ENCODE measurements at regions not wholly inside any gene's neighbourhood (a gene's known extent, or its start where the extent isn't known, plus 50 kb on each side); places are given as distances from the start of the nearest gene placed in this dataset.
"Not testable (repeated sequence)": the region's sequence is repeated elsewhere in the genome, so short reads cannot be mapped to it uniquely, and the experiment has no call there.

- no peak for DNase-seq
Observed at GRCh38 chr5:155998257-155998656, 328.7 kb upstream of the SGCD start.

- no peak for DNase-seq
Observed at GRCh38 chr5:156000115-156000514, 326.8 kb upstream of the SGCD start.

GRCh38 chr5:156004754-156005153, 322.2 kb upstream of the SGCD start:
- no peak for DNase-seq

- no peak for DNase-seq
Observed at GRCh38 chr5:156006026-156006647, 320.8 kb upstream of the SGCD start.

DNA sequence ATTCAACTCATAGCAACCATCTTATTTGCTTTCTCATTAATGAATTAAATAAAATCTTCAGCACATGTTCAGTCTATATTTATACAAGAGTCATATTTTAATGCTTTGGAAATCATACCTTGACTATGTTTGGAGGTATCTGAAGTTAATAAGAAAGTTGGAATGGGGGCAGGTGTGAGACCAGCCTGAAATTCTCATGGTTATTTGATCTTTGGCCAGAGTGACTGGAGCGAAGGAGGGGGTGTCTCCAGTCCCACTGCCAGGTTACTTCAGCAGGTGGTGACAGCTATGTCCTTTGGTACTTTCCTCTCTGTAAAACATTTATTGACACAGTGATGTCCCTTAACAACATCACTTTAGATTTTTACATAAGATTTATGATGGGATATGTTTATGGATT, 318.1 kb upstream of the SGCD start:
- no peak for DNase-seq

DNA sequence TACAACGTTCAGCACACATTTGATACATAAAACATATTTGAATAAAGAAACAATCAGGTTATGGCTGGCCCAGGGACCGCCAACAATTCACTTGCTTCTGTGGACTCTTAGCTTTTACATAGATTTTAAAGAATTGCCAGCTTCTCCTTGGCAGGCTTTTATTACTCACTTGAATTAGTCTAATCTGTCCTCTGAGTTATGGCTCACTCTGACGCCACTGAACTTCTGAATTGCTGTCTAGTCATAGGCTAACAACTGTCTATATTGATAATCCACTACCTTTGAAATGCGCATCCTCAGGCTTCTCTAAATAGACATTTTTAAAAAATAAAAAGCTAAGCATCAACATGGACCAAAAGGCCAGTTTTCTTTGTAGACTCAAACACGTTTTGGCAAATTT, 317.4 kb upstream of the SGCD start:
- DNase-seq: no peak

DNA sequence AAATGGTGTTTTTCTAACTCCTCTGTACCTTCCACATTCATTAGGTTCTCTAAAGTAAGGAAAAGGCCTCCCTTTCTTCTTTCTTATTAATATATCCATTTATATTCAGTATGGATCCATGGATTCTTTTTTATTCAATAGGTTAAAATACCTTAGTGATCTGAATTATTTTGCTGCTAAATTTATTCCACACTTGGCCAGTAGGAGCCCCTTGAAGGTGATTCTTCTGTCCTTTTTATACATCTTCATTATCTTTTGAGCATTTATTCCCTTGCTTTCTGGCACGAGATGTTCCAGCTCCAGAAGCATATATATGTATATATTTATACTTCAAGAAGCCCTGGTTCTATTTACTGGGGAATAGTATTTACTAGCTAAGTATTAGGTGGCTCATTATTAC, 311.8 kb upstream of the SGCD start:
- DNase-seq: no peak

DNA sequence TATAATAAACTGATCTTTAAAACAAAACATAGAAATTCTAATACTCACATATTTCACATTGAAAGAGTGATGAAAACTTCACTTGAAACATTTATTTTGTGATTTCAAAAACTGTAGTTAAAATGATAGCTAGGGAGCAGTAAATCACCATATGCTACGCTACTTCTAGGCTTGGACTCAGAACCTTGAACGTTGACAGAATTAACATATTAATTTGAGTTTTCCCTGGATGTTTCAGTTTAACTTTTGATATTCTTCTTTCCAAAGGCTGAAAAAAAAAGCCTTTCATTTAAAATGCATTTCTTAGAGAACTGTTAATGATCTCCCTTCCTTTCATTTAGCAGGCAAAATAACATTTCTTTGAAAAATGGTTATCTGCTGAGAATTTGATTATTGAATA, 307.8 kb upstream of the SGCD start:
- DNase-seq: no peak

DNA sequence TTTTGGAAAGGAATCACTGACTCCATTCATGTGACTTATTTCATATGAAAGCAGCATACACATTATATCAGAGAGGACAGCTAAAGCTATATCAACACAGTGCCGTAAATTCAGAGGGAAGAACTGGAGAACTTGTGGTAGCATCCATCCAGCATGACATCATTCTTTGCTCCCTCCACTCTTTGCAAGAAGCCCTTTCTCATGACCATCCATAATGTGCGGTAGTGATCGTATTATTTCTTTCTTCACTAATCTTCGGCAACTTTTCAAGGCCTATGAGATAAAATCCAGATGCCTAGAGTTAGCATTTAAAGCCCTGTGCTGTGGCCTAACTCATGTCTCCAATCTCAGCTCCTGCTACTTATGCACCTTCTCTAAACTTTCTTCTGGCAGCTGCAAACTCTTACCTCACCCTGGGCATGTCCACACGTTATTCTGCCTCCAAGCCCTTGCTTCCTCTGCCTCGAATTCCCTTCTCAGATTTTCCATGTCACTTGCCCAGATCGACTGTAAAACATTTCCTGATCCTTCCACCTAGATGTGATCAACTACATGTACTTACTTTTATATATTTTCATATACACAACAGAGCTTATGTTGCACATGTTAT, 307.3 kb upstream of the SGCD start:
- no peak for DNase-seq

DNA sequence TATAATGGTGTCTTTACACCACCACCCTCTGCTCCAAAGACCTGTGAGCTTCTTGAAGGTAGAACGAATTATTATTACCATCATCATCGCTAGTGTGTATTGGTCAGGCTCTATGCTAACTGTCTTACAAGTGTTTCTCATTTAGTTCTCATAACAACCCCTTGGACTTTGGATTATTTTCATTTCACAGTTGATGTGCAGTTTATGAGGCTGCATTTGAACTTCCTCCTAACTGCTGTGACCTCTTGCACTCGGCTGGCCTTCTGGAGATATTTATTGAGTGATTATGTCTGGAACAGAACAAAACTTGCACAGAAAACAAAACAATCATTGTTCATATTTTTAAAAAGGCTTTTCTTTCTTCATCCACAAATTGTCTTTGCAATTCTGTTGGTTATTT, 306.3 kb upstream of the SGCD start:
- no peak for DNase-seq

GRCh38 chr5:156021866-156022265, 305.1 kb upstream of the SGCD start:
- no peak for DNase-seq

DNA sequence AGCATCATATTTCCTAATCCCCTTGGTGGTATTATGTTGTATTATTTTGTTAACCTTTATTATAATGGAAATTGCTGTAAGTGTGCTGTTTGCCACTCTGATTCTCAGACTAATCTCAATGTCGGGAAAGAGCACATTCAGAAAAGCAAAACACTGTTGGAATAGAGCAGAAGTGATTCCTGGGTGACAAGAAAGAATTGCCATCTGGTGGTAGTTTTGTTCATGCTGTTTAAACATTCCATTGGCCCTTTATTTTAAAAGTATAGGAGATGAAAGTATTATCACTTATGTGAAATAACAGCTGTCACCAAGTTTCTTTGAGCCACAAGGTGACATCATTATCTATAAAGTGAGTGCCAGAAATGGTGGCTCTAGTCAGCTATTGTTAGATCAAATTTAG, 301.3 kb upstream of the SGCD start:
- no peak for DNase-seq

GRCh38 chr5:156031181-156031580, 295.8 kb upstream of the SGCD start:
- DNase-seq: no peak

DNA sequence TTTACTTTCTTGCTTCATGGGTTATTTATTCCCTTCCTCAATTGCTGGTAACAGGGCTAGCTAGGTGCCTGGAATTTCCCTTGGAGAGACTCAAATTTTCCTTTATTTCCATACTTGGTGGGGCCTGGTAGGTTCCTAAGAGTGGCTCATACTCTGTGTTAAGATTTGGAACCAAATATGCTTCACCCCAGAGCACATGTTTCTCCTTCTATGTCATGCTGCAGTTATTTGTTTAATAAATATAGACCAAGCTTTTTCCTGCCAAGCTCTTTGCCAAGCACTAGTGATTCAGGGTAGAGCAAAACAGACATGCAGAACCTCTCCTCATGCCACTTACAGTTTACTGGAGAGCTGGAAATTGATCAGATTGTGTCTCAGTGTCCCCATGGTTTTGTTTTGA, 290.3 kb upstream of the SGCD start:
- DNase-seq: no peak

DNA sequence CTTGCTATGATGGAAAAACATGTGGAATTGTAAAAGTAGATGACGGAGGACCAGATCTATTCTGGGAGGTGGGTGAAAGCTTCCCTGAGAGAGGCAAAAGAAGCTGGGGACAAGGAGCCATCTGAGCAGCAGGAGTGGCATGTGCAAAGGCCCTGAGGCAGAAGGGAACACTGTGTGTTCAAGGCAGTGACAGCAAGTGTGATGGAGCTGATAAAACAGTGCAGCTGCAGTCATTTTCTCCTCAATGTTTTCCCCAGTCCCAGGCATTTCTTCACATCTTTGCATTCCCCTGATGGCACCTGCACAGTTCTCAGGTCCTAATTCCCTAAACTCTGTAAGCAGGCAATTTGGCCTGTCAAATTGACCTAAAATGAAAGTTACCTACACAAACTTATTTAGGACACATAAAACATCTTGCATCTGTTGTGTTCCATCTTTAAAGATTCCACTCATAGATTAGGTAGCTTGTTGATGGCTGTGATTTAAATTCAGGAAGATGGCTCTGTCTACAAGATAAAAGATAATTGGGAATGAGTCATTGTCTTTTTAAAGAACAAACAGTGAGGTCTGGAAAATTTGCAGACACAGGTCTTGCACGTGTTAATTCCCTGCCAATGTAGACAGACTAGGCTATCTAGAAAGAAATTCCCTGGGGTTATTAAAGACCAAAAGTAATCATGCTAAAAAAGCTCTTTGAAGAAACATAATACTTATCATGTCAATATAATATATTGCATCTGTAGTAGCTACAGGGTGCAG, 289.6 kb upstream of the SGCD start:
- DNase-seq: no peak

GRCh38 chr5:156042726-156043125, 284.2 kb upstream of the SGCD start:
- no peak for DNase-seq

DNA sequence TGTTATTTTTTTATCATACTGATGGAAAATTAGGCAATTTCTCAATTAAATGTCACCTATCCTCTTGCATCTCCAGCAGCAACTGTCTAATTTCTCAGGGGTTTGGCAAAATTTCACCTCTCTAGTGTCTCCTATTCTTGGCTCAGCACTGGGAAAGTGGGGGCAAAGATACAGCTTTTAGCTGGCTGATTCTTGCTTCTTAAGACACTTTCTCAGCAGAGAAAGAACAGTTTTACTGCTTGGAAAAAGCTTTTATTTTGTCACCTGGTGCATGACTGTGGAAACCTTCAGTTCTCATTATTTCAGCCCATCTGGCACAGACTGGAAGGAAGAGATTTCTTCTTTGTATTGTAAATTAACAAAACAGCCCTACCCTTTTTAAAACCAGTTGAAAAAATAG, 283.6 kb upstream of the SGCD start:
- DNase-seq: no peak

DNA sequence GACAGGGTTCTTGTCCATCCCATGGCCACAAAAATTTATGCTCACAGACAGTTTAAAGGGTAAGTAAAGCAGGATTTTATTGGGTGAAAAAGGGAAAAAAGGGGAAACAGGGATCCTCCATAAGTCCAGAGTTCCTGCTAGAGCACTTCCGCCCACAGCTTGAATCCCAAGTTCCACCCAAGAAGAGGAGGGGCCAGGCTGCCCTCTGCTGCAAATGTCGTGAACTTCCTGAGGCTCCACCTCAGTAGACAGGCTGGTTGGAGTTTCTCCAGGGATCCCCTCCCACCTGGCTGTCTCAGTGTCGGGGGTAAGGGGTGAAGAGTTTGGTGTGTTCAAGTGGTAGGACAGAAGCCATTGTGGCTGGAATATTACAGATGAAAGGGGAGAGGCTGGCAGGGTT, 275.0 kb upstream of the SGCD start:
- no peak for DNase-seq

DNA sequence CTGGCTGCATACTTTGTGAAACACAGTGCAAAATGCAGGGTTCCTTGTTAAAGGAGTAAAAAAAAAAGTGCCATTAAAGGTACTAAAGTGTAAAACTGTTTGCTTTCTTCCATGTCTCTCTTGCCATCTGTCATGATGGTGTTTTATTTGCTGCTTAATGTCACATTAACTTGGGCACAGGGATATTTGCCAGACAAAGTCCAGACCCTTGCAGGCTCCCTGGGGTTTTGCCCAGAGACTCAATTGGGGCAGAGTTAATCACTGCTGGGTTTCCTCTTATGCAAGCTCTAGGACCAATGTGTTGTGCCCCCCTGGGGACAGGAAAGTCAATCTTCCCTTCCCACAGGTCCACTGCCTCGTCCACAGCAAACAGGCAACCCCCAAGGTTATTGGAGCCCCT, 274.3 kb upstream of the SGCD start:
- no peak for DNase-seq

GRCh38 chr5:156053056-156053455, 273.9 kb upstream of the SGCD start:
- DNase-seq: no peak

- no peak for DNase-seq
Observed at GRCh38 chr5:156076912-156077311, 250.1 kb upstream of the SGCD start.

- no peak for DNase-seq
Observed at GRCh38 chr5:156087577-156088110, 239.3 kb upstream of the SGCD start.

DNA sequence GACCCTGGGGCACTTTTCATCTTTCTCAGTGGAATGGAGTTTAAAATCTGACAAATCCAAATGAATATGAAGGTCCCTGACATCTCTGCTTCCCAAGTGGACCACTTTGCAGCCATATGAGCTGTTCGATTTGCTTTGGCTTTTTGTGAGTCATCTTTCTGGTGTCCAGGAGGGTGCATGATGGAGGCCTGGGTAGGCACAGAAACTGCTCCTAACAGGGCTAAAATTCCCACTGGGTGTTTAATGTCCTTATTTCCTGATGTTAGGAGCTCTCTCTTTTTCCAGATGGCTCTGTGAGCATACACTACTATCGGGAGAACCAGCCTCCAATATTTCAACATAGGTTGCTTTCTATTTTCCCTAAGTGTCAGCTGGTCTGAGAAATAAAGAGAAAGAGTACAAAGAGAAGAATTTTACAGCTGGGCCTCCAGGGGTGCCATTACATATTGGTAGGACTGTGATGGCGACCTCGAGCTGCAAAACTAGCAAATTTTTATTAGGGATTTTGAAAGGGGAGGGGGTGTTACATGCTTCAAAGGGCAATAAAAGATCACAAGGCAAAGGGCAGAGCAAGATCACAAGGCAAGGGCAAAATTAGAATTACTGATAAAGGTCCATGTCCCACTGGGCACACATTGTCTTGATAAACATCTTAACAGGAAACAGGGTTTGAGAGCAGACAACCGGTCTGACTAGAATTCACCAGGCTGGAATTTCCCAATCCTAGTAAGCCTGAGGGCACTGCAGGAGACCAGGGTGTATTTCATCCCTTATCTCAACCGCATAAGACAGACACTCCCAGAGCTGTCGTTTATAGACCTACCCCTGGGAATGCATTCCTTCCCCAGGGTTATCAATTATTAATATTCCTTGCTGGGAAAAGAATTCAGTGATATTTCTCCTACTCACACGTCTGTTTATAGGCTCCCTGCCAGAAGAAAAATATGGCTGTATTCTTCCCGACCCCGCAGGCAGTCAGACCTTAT, 236.7 kb upstream of the SGCD start:
- not testable (repeated sequence) for DNase-seq

All from CD4-positive, alpha-beta T cell treated with Interleukin-1 beta for 1 hour (primary cell).